H1 (cell line): ENCODE measurements at regions not wholly inside any gene's neighbourhood (a gene's known extent, or its start where the extent isn't known, plus 50 kb on each side); places are given as distances from the start of the nearest gene placed in this dataset.

Experiments
- CHD7 ChIP-seq: fragments of 300-600 bp; sonication (generic); IDR thresholded peaks from 2 replicates; pipeline ENCODE4 v1.7.1; 2012; ENCODE audit warnings: low read length, moderate library complexity, mild to moderate bottlenecking, inconsistent platforms; ENCODE audit not compliant: insufficient replicate concordance
- E2F6 ChIP-seq: IDR thresholded peaks from 2 replicates; pipeline ENCODE4 v1.6.1; 2012; ENCODE audit warnings: inconsistent platforms
- KDM5A ChIP-seq: fragments of 200-600 bp; IDR thresholded peaks from 2 replicates; pipeline ENCODE4 v1.7.1; 2012; ENCODE audit warnings: mild to moderate bottlenecking, low read length, inconsistent platforms, mixed read lengths
- ZNF274 ChIP-seq: IDR thresholded peaks from 2 replicates; pipeline ENCODE4 v1.7.0; 2012; ENCODE audit warnings: low read length, borderline replicate concordance; ENCODE audit errors: extremely low read depth

GRCh38 chr16:87052506-87052905 is 264.7 kb downstream of the C16orf95 start (continued):
- no peak for TF ChIP-seq CHD7
- no peak for TF ChIP-seq KDM5A
- TF ChIP-seq E2F6, result no peak
- no peak for TF ChIP-seq ZNF274
